ENCODE measurements at regions not wholly inside any gene's neighbourhood (a gene's known extent, or its start where the extent isn't known, plus 50 kb on each side); places are given as distances from the start of the nearest gene placed in this dataset.
A peak's percentile ranks its signal among the peaks of the same experiment; 100 is the strongest.

DNA sequence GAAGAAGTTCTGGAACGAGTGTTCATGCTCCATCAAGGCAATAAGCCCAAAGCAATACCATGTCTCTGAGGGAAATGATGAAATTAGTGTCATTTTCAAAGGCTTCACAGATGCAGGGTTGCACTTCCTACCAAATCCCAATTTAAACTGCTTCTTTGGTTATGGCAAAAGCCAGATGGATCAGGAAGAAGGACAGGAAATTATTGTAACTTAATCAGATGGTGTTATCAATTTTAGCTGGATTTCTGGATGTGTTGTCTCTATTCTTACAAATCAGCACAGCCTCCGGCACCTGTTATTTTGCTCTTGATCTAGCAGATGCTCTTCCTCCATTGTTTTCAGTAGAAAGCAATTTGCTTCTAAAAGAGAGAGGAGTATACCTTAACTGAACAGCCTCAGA, 693.4 kb downstream of the SOCS6 start:
- no peak overlapping the region for H3K4me3 ChIP-seq
- WGBS, 2 donors = 51 to 64% methylated on average over 2 of the region's 2 CpGs
- ATAC-seq (no peak), DNase-seq (no peak)
- no peaks in the 10 kb centered on the region for H3K9me3 ChIP-seq
- H3K27ac ChIP-seq = no peak overlapping the region
- H3K4me1 ChIP-seq = no peaks in the 10 kb centered on the region
- H3K27me3 ChIP-seq = no peaks in the 10 kb centered on the region
- intact Hi-C loops (cut with DNase I) = no loop called here
- no peak for TF ChIP-seq POLR2A (IDR thresholded peaks at IDR 0.05)
- TF ChIP-seq, protein P1, sequence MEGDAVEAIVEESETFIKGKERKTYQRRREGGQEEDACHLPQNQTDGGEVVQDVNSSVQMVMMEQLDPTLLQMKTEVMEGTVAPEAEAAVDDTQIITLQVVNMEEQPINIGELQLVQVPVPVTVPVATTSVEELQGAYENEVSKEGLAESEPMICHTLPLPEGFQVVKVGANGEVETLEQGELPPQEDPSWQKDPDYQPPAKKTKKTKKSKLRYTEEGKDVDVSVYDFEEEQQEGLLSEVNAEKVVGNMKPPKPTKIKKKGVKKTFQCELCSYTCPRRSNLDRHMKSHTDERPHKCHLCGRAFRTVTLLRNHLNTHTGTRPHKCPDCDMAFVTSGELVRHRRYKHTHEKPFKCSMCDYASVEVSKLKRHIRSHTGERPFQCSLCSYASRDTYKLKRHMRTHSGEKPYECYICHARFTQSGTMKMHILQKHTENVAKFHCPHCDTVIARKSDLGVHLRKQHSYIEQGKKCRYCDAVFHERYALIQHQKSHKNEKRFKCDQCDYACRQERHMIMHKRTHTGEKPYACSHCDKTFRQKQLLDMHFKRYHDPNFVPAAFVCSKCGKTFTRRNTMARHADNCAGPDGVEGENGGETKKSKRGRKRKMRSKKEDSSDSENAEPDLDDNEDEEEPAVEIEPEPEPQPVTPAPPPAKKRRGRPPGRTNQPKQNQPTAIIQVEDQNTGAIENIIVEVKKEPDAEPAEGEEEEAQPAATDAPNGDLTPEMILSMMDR (IDR thresholded peaks at IDR 0.05) = no peak
- no peaks in the 10 kb centered on the region for H3K36me3 ChIP-seq (replicated peaks in 1 of 2; ENCODE audit: insufficient read depth in 1 of 2, low read depth in 2 of 2)

DNA sequence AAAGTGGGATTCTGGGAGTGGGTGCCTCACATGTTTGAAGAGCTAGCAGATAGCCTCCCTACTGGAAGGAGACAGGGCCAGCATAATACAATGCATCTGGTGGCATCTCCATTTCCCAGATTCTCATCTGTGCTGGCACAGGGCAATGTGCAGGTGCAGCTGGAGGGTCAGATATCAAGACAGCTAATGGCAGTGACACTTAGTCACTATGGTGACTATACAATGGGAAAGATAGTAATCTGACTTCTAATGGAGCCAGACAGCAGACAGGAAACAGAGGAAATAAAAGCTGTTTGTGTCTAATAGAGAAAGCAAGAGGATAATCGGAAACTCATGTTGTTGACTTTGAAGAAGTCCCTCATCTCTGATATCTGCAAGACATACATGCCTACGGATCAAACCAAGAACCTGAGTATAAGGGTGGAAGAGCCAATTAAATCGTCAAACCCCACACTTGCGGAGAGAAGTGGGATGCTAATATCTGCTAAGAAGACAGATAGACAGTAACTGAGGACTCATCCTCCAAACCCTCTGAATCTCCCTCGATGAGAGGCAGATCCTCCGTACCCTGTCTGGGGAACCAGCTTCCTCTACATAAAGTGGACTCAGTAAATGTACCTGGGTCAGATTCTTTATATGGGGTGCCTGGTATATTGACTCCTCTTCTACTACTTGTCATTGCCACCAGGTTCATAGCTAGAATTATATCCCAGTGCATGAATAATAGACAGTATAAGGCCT, 692.7 kb downstream of the SOCS6 start:
- no peak for DNase-seq
- Histone ChIP-seq H3K27me3 (no peaks in the 10 kb centered on the region), H3K4me1 (no peaks in the 10 kb centered on the region), H3K27ac (no peak overlapping the region), H3K4me3 (no peak overlapping the region), H3K9me3 (no peaks in the 10 kb centered on the region), H3K36me3 (replicated peaks in 1 of 2; ENCODE audit: insufficient read depth in 1 of 2, low read depth in 2 of 2) (no peaks in the 10 kb centered on the region)
- TF ChIP-seq, protein P1 (IDR thresholded peaks at IDR 0.05) = no peak
- TF ChIP-seq POLR2A (IDR thresholded peaks at IDR 0.05) = no peak
- intact Hi-C loops (cut with DNase I) = no loop called here
- no peak for ATAC-seq
- WGBS, 2 donors = 63% methylated on average over 6 of the region's 6 CpGs

DNA sequence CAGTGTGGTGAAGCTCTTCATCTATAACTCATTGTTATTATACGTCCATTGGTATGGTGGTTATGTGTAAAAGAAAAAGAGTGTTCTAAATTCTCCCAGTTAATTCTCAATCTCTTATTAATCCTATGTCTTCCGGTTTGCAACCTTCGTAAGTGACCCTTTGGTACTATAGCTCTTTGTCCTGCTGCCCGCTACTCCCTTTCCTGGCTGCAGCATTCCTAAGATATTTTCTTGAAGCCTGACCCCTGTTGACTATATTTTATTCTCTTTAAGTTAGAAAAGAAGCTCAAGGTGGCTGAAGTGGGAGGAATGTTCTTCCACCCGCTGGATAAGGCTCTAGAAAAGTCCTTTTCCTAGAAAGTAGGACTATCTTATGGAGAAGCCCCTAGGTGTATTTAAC, 684.8 kb downstream of the SOCS6 start:
- Histone ChIP-seq H3K4me3 (no peak overlapping the region), H3K9me3 (no peaks in the 10 kb centered on the region), H3K27me3 (no peaks in the 10 kb centered on the region), H3K4me1 (no peaks in the 10 kb centered on the region), H3K36me3 (replicated peaks in 1 of 2; ENCODE audit: insufficient read depth in 1 of 2, low read depth in 2 of 2) (no peaks in the 10 kb centered on the region), H3K27ac (no peak overlapping the region)
- intact Hi-C loops (cut with DNase I) = no loop called here
- DNase-seq (no peak), ATAC-seq (no peak)
- WGBS, 2 donors = 37 to 42% methylated on average over 5 of the region's 5 CpGs
- TF ChIP-seq, protein P1 (IDR thresholded peaks at IDR 0.05) = no peak
- TF ChIP-seq POLR2A (IDR thresholded peaks at IDR 0.05) = no peak

DNA sequence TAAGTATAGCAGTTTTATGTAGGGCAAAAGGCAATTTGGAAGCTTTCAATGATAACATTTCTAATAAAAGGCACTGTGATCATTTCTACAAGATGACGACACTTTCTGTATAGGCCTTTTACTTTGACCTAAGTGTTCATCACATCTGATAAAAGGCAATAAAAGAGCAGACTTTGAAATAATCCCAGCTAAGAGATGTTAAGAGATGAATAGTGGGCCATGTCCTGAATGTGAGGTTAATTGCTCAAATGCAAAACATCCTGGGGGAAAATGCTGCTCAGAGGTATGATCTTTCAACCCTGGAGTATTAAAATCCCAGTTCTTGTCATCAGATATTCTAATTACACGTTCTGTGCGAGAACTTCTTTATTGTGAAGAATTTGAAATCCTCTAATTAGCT, 677.6 kb downstream of the SOCS6 start:
- Histone ChIP-seq H3K27me3 (no peaks in the 10 kb centered on the region), H3K4me3 (no peak overlapping the region), H3K27ac (no peak overlapping the region), H3K4me1 (no peaks in the 10 kb centered on the region), H3K9me3 (no peaks in the 10 kb centered on the region), H3K36me3 (replicated peaks in 1 of 2; ENCODE audit: insufficient read depth in 1 of 2, low read depth in 2 of 2) (no peaks in the 10 kb centered on the region)
- TF ChIP-seq, protein P1 (IDR thresholded peaks at IDR 0.05) = no peak
- TF ChIP-seq POLR2A (IDR thresholded peaks at IDR 0.05) = no peak
- intact Hi-C loops (cut with DNase I) = no loop called here
- no peak for ATAC-seq
- DNase-seq = no peak
- 72 to 77% methylated on average over 3 of the region's 3 CpGs for WGBS, 2 donors

DNA sequence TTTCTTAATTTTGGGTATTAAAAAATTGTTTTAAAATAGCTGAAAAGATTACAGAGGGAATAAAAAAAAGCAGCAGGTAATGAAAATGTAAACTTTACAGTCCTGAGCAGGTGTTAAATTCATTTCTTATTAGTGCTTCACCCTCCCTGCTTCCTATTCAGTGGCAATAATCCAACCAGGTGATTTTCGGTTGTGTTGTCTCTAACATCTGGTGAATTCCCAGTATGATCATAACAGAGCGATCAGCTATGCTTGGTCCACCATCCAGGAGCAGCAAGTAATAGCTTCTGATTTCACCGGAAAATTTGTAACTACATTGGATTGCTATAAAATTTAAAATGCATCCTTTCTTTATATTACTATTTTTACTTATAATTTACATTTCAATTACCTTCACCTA, 673.1 kb downstream of the SOCS6 start:
- no peaks in the 10 kb centered on the region for H3K36me3 ChIP-seq (replicated peaks in 1 of 2; ENCODE audit: insufficient read depth in 1 of 2, low read depth in 2 of 2)
- ATAC-seq (no peak), DNase-seq (peak in 1 of 4 donors; percentile 4)
- no peak overlapping the region for H3K27ac ChIP-seq
- no peak overlapping the region for H3K4me3 ChIP-seq
- no peaks in the 10 kb centered on the region for H3K27me3 ChIP-seq
- no peak for TF ChIP-seq POLR2A (IDR thresholded peaks at IDR 0.05)
- TF ChIP-seq, protein P1 (IDR thresholded peaks at IDR 0.05) = no peak
- H3K4me1 ChIP-seq = no peaks in the 10 kb centered on the region
- intact Hi-C loops (cut with DNase I) = no loop called here
- no peaks in the 10 kb centered on the region for H3K9me3 ChIP-seq
- WGBS, 2 donors = 25 to 30% methylated on average over 3 of the region's 3 CpGs
